ENCODE measurements at regions not wholly inside any gene's neighbourhood (a gene's known extent, or its start where the extent isn't known, plus 50 kb on each side); places are given as distances from the start of the nearest gene placed in this dataset.
"Not testable (repeated sequence)": the region's sequence is repeated elsewhere in the genome, so short reads cannot be mapped to it uniquely, and the experiment has no call there.

DNA sequence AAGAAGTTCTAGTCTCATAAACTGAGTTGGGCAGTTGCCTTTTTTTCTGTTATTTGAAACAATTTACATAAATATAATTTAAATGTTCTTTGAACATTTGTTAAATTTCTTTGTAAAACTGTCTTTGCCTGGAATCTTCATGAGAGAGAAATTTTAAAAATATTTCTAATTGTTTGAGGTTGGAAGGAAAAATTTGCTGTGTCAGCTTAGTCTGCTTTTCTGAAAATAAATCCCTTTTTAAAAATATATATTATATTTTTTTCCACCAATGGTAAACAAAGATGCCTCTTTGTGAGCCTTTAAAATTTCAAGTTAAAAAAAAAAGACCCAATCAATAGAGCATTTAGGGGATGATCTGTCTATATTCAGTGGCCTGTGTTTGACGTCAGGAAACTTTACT, 542.7 kb downstream of the KIF4B start:
- TF ChIP-seq, protein P1, sequence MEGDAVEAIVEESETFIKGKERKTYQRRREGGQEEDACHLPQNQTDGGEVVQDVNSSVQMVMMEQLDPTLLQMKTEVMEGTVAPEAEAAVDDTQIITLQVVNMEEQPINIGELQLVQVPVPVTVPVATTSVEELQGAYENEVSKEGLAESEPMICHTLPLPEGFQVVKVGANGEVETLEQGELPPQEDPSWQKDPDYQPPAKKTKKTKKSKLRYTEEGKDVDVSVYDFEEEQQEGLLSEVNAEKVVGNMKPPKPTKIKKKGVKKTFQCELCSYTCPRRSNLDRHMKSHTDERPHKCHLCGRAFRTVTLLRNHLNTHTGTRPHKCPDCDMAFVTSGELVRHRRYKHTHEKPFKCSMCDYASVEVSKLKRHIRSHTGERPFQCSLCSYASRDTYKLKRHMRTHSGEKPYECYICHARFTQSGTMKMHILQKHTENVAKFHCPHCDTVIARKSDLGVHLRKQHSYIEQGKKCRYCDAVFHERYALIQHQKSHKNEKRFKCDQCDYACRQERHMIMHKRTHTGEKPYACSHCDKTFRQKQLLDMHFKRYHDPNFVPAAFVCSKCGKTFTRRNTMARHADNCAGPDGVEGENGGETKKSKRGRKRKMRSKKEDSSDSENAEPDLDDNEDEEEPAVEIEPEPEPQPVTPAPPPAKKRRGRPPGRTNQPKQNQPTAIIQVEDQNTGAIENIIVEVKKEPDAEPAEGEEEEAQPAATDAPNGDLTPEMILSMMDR (conservative IDR thresholded peaks at IDR 0.05; ENCODE audit: control insufficient read depth, insufficient read depth, low read depth, low read length): no peak

DNA sequence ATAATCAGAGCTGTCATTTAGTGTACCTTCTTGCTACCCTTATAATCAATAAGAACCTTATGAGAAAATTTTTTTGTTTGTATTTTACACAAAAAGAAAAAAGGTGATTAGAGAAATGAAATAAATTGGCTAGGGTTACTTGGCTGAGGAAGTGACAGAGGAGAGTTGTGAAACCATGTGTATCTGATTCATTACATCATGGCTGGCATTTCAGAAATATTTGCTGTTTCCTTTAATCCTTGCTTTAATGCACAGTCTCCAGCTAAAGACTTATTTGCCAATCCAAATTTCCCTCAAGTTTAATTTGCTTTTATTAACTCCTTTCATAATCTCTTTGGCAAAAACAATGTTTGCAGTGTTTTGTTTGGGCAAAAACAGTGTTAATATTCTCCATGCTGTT, 543.1 kb downstream of the KIF4B start:
- DNase-seq (ENCODE audit: low read depth): peak; percentile 1
- TF ChIP-seq, protein P1 (conservative IDR thresholded peaks at IDR 0.05; ENCODE audit: control insufficient read depth, insufficient read depth, low read depth, low read length): no peak
- no peak overlapping the region for H3K4me3 ChIP-seq (ENCODE audit: control insufficient read depth, low read depth, low read length)

More for the DNA sequence above, 542.7 kb downstream of the KIF4B start:
- DNase-seq (ENCODE audit: low read depth): no peak
- no peak overlapping the region for H3K4me3 ChIP-seq (ENCODE audit: control insufficient read depth, low read depth, low read length)

- TF ChIP-seq, protein P1 (conservative IDR thresholded peaks at IDR 0.05; ENCODE audit: control insufficient read depth, insufficient read depth, low read depth, low read length): no peak
- no peak for DNase-seq (ENCODE audit: low read depth)
- no peak overlapping the region for H3K4me3 ChIP-seq (ENCODE audit: control insufficient read depth, low read depth, low read length)
These were observed 548.6 kb downstream of the KIF4B start for GRCh38 chr5:155562158-155562557.

DNA sequence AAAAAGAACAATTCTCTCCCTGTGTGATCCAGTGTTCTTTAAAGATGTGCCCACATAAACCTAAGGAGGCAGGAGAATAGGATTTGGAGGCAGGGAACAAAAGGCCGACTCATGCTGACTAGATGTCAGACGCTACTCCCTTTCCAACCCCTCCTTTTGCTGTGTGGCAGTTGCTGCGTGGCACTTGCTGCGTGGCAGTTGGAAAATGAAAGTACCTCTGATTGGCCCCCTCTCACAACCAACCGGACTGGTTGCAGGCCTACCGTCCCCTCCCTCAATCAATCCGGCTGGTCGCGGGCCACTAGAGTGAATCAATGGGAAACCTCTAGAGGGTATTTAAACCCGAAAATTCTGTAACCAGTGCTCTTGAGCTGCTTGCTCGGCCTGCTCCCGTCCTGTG, 551.0 kb downstream of the KIF4B start:
- TF ChIP-seq, protein P1 (conservative IDR thresholded peaks at IDR 0.05; ENCODE audit: control insufficient read depth, insufficient read depth, low read depth, low read length): no peak
- H3K4me3 ChIP-seq (ENCODE audit: control insufficient read depth, low read depth, low read length): no peak overlapping the region
- DNase-seq (ENCODE audit: low read depth): no peak

DNA sequence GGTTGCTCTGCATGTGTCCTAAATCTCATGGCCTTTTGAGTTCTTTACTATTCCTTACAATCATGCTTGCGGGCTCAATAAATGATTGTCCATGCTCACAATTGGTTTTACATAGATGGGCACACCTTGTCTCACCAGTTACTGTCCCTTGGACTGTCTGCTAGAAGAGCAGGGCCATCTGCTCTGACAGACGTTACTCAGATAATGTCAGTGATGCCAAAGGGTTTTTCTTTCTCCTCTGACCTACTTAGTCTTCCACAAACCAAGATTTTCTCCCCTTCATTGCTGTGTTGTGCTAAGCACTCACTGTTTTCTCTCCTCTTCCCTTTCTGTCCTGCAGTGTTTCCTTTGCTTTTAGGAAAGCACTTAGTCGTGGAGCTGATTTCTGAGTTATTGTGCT, 562.3 kb downstream of the KIF4B start:
- TF ChIP-seq, protein P1 (conservative IDR thresholded peaks at IDR 0.05; ENCODE audit: control insufficient read depth, insufficient read depth, low read depth, low read length): no peak
- no peak overlapping the region for H3K4me3 ChIP-seq (ENCODE audit: control insufficient read depth, low read depth, low read length)
- DNase-seq (ENCODE audit: low read depth): no peak

- not testable (repeated sequence) for H3K4me3 ChIP-seq (ENCODE audit: control insufficient read depth, low read depth, low read length); DNase-seq (ENCODE audit: low read depth)
These were observed 573.3 kb downstream of the KIF4B start for GRCh38 chr5:155586808-155587207.

DNA sequence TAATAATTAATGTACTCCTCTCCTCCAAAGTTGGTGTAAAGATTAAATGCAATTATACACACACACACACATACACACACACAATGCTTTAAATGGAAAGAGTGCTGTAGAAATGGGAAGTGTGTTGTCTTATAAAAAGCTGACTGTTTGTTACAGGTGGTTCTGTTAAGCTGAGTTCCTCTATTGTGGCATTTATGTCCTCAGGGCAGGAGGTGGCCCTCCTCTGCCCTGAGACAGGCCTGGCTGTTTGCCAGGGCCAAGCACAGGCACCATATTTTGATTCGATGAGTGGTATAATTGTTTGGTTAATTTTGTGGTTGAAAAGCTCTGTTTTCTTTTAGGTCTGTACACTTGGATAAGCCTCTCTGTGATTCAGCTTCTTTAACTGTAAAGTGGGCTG, 573.9 kb downstream of the KIF4B start:
- no peak for DNase-seq (ENCODE audit: low read depth)
- H3K4me3 ChIP-seq (ENCODE audit: control insufficient read depth, low read depth, low read length): no peak overlapping the region
- TF ChIP-seq, protein P1 (conservative IDR thresholded peaks at IDR 0.05; ENCODE audit: control insufficient read depth, insufficient read depth, low read depth, low read length): no peak
